GM12878 (cell line): ENCODE measurements at regions not wholly inside any gene's neighbourhood (a gene's known extent, or its start where the extent isn't known, plus 50 kb on each side); places are given as distances from the start of the nearest gene placed in this dataset.

Experiments used
- DPF2 ChIP-seq: fragments of 450-650 bp; IDR thresholded peaks from 2 replicates; pipeline ENCODE4 v1.6.1; 2017; ENCODE audit warnings: mild to moderate bottlenecking
- EED ChIP-seq: sonication (generic); IDR thresholded peaks from 2 replicates; pipeline ENCODE4 v1.6.1; 2016; ENCODE audit warnings: antibody characterized with exemption, low read depth
- GABPA ChIP-seq: IDR thresholded peaks from 2 replicates; pipeline ENCODE4 v1.6.1; 2014; ENCODE audit warnings: antibody characterized with exemption, low read depth, mild to moderate bottlenecking, inconsistent platforms
- HDGF ChIP-seq: fragments of 450-650 bp; IDR thresholded peaks from 2 replicates; pipeline ENCODE4 v1.6.1; 2016; ENCODE audit warnings: antibody characterized with exemption
- MEF2A ChIP-seq: IDR thresholded peaks from 2 replicates; pipeline ENCODE4 v1.6.1; 2011; ENCODE audit warnings: low read depth, mild to moderate bottlenecking, low read length, moderate library complexity; ENCODE audit not compliant: insufficient read depth
- MYC ChIP-seq: IDR thresholded peaks from 2 replicates; pipeline ENCODE4 v1.6.1; 2011; ENCODE audit warnings: mild to moderate bottlenecking, low read length, moderate library complexity, inconsistent platforms; ENCODE audit not compliant: insufficient read depth, insufficient replicate concordance, insufficient read length, severe bottlenecking
- NFYB ChIP-seq: IDR thresholded peaks from 2 replicates; pipeline ENCODE4 v1.6.1; 2011; ENCODE audit warnings: low read depth, mild to moderate bottlenecking, low read length, improper control_type of control experiment, moderate library complexity; ENCODE audit not compliant: insufficient read depth
- POLR2A ChIP-seq: IDR thresholded peaks from 2 replicates; pipeline ENCODE4 v1.6.1; 2011; ENCODE audit warnings: low read depth, mild to moderate bottlenecking, low read length
- SRF ChIP-seq, 2 experiments: IDR thresholded peaks; 2 replicates each; pipeline ENCODE4 v1.6.1; 2011; ENCODE audit warnings: low read depth in 2 of 2, low read length in 2 of 2, mild to moderate bottlenecking in 1 of 2, moderate library complexity in 1 of 2
- ZZZ3 ChIP-seq: IDR thresholded peaks from 2 replicates; pipeline ENCODE4 v1.6.1; 2011; ENCODE audit warnings: low read depth; ENCODE audit not compliant: control insufficient read depth, insufficient read length
- TF ChIP-seq, protein P1 (sequence below), 3 experiments: IDR thresholded peaks in 2 of 3; conservative IDR thresholded peaks in 1 of 3; 2 replicates each; pipeline ENCODE4 v1.5.1; 2011; ENCODE audit warnings: low read depth in 3 of 3, low read length in 3 of 3, mild to moderate bottlenecking in 3 of 3, control low read depth in 2 of 3, moderate library complexity in 2 of 3, inconsistent platforms in 1 of 3, mixed read lengths in 1 of 3; ENCODE audit not compliant: control insufficient read depth in 2 of 3, insufficient read depth in 1 of 3; ENCODE audit errors: extremely low read depth in 1 of 3
- TF ChIP-seq, protein P2 (sequence below): IDR thresholded peaks from 2 replicates; pipeline ENCODE4 v1.6.1; 2011; ENCODE audit warnings: low read depth, mild to moderate bottlenecking, low read length, moderate library complexity, borderline replicate concordance; ENCODE audit errors: extremely low read depth
- TF ChIP-seq, protein P3 (sequence below): IDR thresholded peaks from 2 replicates; pipeline ENCODE4 v1.6.1; 2011; ENCODE audit warnings: mild to moderate bottlenecking, low read depth, low read length, moderate library complexity; ENCODE audit not compliant: insufficient replicate concordance

DNA sequence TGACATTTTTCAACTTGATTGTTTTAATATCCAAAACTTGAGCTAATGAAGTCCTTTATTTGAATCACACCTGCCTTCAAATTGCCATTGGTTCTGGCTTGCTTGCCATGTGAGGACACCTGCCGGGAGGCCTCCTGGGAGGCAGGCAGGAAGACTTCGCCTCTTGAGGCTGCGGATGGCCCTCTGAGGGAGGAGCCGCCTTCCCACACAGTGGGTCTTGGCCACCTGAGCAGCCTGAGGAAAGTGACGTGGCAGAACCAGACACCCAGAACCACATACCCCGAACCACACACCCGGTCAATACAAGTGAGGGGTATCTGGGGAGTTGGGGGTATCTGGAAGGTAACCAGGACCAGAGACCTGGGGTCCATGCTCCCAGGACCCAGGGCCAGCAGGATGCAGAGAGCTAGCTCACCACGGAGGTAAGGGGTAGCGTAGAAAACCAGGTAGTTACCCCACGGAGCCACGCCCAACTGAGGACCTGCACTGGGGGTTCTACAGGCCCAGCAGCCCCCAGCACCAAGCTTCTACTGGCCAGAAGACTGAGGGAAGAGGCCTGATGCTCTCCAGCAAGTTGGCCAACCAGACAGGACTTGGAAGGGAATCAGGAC, 300.5 kb downstream of the TCERG1L start:
- TF ChIP-seq, protein P1, sequence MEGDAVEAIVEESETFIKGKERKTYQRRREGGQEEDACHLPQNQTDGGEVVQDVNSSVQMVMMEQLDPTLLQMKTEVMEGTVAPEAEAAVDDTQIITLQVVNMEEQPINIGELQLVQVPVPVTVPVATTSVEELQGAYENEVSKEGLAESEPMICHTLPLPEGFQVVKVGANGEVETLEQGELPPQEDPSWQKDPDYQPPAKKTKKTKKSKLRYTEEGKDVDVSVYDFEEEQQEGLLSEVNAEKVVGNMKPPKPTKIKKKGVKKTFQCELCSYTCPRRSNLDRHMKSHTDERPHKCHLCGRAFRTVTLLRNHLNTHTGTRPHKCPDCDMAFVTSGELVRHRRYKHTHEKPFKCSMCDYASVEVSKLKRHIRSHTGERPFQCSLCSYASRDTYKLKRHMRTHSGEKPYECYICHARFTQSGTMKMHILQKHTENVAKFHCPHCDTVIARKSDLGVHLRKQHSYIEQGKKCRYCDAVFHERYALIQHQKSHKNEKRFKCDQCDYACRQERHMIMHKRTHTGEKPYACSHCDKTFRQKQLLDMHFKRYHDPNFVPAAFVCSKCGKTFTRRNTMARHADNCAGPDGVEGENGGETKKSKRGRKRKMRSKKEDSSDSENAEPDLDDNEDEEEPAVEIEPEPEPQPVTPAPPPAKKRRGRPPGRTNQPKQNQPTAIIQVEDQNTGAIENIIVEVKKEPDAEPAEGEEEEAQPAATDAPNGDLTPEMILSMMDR (IDR thresholded peaks at IDR 0.05 in 2 of 3, conservative IDR thresholded peaks at IDR 0.05 in 1 of 3; ENCODE audit: control insufficient read depth in 2 of 3, extremely low read depth in 1 of 3, insufficient read depth in 1 of 3, low read depth in 3 of 3, low read length in 3 of 3), result no peak
- TF ChIP-seq GABPA (no peak), EED (no peak), POLR2A (no peak), HDGF (no peak), NFYB (no peak), MYC (no peak), ZZZ3 (no peak), DPF2 (no peak), SRF (IDR thresholded peaks at IDR 0.05; ENCODE audit: low read depth in 2 of 2, low read length in 2 of 2) (no peak), MEF2A (no peak)
- TF ChIP-seq, protein P2, sequence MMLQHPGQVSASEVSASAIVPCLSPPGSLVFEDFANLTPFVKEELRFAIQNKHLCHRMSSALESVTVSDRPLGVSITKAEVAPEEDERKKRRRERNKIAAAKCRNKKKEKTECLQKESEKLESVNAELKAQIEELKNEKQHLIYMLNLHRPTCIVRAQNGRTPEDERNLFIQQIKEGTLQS, result no peak
- TF ChIP-seq, protein P3, sequence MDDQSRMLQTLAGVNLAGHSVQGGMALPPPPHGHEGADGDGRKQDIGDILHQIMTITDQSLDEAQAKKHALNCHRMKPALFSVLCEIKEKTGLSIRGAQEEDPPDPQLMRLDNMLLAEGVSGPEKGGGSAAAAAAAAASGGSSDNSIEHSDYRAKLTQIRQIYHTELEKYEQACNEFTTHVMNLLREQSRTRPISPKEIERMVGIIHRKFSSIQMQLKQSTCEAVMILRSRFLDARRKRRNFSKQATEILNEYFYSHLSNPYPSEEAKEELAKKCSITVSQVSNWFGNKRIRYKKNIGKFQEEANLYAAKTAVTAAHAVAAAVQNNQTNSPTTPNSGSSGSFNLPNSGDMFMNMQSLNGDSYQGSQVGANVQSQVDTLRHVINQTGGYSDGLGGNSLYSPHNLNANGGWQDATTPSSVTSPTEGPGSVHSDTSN, result no peak
